ENCODE measurements at regions not wholly inside any gene's neighbourhood (a gene's known extent, or its start where the extent isn't known, plus 50 kb on each side); places are given as distances from the start of the nearest gene placed in this dataset.

DNA sequence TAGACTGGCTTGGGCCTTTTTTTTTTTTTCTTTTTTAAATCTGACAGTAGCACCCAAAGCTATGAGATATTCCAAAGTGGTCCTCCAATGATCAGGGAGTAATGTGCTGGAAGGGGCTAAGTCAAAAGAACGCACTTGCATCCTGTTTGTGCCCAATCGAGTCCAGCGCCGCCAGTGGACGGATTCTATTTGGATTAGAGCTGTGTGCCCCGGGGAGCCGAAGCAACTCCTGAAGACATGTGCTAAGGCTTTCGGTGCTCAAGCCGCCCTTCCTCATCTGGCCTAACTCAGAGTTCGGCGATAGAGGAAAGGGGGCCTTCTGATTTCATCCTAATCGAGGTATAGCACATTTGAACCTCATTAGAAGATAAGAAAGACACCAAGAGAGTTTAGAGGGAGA lies 147.8 kb upstream of the NECTIN1 start:
- no peak for DNase-seq

GRCh38 chr11:119875841-119876600 lies 147.0 kb upstream of the NECTIN1 start:
- DNase-seq, result no peak

DNA sequence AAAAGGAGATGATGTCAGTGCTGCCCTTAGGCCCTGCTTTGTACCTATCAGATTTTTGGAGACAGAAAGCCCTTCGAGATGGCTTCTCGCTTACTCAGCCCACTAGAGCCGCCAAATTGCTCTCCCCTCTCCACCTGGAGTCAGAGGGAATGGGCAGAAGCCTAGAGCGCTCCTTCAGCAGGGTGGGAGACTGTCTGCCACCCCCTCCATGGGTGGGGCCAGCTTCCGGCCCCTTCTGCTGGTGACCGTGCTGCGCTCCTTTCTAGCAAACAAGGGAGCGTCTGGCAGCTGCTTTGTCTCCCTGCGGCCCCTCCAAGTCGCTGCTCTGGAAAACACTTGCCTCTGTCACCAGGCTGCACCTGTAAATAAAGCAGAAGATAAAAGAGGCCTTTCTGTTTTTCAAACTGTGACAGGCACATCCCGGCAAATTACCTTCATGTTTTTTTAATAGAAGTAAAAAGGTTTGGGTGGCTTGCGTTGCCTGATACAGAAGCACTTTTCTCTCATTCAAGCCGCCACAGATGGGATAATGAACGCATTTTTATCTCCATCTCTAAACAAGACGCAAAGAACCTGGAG lies 145.7 kb upstream of the NECTIN1 start:
- DNase-seq, result peak; percentile 45 to 84 (median 70)

DNA sequence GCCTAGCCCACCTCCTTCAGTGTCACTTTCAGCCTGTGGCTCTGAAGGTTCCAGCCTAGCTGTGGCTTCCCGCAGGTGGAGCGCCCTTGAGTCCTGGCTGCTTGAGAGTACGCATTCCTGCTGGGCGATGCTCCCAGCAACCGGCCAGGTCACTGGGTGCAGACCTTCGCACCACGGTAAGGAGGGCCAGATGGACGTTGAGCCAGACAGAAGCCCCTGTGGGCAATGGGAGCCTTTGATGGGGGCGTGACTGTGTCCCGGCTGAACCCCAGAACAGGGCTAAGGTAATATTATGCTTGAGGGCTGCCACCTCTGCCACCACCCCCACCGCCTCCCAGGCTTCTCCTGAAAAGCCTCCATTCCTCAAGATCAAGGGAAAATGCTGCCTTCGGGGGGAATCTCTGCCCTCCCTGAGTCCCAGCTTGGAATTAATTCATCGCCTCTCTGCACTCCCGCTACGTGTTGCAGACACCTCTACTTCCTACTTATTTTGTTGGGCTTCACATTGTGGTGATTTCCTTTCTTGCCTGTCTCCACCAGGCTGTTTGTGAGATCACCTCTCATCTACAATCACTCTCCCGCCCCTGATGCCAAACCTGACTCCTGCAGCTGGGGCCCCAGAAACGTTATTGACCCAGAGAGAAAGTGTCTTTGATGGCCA lies 144.9 kb upstream of the NECTIN1 start:
- DNase-seq, result no peak

DNA sequence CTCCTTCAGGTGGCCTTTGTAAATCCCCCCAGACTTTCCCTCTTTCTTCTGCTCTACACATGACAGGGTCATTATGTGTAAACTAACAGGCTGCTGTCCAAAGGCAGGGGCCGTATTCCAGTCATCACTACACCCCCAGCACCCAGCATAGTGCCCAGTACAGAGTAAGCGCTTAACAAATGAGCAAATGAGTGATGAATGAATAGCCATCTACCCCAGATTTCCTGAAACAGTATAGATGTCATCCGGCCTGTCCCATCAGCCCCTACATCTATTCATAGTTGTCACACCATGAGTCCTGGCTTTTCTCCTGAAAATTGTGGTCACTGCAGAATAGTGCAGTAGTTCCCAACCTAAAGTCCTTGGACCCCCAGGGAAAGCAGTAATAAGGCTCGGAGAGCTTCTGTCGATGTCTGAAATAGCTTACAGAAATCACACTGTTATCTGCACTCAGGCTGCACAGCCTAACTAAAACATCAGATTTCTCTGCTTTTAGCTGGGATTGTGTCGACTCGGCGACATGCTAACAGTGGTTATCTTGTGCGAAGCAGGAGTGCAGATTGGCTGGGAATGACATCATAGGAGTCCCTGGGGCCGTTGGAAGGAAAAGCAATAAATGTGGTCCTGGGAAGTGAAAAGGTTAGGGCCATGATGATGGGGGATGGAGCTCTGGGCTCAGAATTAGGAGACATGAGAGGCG lies 143.8 kb upstream of the NECTIN1 start:
- DNase-seq, result no peak

DNA sequence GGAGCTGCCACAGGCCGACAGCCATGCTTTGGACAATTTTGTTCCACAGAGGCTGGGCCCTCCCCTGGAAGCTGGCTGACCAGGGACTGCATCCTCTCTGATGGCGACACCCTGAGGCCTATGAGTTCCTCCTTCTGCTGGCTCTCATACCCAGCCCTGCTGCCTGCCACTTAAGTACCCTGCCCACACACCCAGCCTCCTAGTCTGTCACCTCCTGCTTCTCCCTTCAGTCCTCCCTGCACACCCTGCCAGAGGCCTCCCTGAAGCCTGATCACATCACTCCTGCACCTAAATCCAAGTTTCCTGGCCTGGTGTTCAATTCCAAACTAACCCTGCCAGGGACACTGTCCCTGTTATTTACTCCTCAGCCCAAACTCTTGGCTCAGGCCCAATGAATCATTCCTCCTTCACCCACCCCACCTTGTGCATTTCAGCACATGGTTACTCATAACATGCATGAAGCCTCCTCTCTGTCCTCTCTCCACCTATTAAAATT lies 136.7 kb upstream of the NECTIN1 start:
- no peak for DNase-seq

DNA sequence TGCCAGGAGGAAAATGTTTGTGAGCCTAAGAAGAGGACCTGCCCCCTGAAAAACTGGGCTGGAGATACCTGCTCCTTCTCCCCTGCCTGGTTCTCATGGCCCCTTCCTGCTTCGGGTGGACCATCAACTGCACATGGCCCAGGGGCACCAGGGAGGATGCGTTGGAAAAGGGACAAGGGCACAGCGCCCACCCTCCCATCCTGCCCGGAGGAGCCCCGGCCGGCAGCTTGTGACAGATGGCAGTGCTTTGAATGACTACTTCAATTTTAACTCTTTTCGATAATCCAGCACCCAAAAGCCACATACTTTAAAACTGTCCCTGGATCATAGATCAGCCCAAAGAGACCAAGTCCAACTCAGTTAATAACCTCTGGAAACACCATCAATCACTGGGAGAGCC lies 135.8 kb upstream of the NECTIN1 start:
- no peak for DNase-seq

DNA sequence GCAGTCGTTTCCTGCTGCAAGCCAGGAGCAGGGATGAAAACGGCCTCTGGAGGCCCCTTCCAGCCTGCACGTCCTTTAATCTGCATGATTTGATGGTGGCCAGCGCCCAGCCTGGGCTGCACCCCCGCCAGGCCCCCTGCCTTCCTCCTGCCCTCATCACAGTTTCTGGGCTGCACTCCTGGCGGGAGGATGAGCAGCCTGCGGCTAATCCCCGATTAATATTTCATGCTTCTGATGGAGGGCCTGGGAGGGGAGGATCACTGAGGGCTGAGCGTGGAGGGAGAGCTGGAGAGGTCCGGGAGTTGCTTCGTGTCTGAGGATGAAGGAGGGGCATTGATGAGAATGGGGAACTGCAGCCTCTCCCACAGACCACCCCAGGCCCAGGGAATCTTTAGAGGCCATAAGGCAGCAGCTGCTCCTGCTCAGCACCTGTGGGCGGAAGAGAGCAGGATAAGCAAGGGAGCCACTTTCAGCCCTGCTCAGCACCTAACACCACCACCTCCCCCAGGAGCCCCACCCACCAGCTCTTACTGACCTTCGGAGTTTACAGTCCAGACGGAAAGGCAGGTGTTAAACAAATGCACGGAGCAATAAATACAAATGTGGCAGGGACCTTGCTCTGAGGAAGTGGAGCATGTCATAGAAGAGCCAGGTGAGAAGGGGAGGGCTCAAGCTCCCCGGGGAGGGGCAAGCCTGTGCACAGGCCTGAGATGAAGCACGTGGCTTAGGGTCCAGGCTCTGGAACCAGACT lies 135.0 kb upstream of the NECTIN1 start:
- DNase-seq, result peak; percentile 91 to 98 (median 94)

GRCh38 chr11:119863236-119863635 lies 134.2 kb upstream of the NECTIN1 start:
- no peak for DNase-seq

- peak in 2 of 3 experiments; percentile 9 to 10 for DNase-seq
Observed at GRCh38 chr11:119861160-119861559, 132.2 kb upstream of the NECTIN1 start.

- no peak for DNase-seq
Observed at GRCh38 chr11:119860561-119861094, 131.6 kb upstream of the NECTIN1 start.

DNA sequence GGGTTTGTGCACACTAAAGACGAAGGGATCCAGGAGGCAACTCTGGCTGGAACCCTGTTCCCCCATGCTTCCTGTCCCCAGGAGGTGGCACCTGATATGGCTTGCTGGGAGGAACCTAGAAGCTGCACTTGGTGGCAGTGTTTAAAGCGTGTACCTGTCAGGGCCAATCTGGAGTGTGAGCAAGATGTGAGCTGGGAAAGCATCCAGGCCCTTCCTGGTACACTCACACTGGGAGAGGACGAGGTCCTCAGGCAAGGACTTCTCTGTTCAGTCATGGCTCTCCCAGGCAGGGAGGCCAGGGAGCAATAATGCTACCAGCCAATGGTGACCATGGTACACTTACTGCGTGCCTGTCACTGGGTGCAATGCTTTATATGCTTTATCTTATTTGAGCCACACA lies 130.7 kb upstream of the NECTIN1 start:
- no peak for DNase-seq

DNA sequence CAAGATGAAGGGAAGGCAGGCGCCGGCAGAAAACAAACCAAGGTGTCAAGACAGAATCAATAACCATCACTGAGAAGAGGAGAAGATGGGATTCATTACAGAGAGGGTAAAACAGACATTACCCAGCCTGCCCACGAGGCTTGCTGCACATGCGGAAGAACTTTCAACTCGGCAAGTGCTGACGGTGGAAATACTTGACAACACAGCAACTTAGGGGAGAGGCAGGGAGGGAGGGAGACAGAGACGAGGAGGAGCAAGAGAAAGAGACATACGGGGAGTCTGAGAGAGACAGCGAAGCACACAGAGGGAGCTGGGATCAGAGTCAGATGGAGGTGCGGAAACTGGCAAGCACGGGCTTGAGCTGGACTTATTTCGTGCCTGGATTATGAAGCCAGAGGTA lies 129.3 kb upstream of the NECTIN1 start:
- no peak for DNase-seq

- no peak for DNase-seq
Observed at GRCh38 chr11:119856681-119857485, 127.9 kb upstream of the NECTIN1 start.

GRCh38 chr11:119855066-119855465 lies 126.1 kb upstream of the NECTIN1 start:
- no peak for DNase-seq

GRCh38 chr11:119854521-119854920 lies 125.5 kb upstream of the NECTIN1 start:
- DNase-seq, result peak; percentile 25 to 67 (median 39)

GRCh38 chr11:119853581-119854360 lies 124.8 kb upstream of the NECTIN1 start:
- DNase-seq, result no peak

- no peak for DNase-seq
Observed at GRCh38 chr11:119852741-119853140, 123.7 kb upstream of the NECTIN1 start.

- DNase-seq, result no peak
Observed at GRCh38 chr11:119850822-119851409, 121.9 kb upstream of the NECTIN1 start.

GRCh38 chr11:119849872-119850271 lies 120.9 kb upstream of the NECTIN1 start:
- DNase-seq, result no peak

Data from NCI-H1417 (cell line).